ENCODE measurements at regions not wholly inside any gene's neighbourhood (a gene's known extent, or its start where the extent isn't known, plus 50 kb on each side); places are given as distances from the start of the nearest gene placed in this dataset.

- TF ChIP-seq CTCF (IDR thresholded peaks at IDR 0.05; ENCODE audit: poor library complexity, severe bottlenecking) (no peak), EZH2 (IDR thresholded peaks at IDR 0.05; ENCODE audit: borderline replicate concordance, insufficient read depth, low read length, poor library complexity, severe bottlenecking) (no peak), EP300 (conservative IDR thresholded peaks at IDR 0.05; ENCODE audit: poor library complexity, severe bottlenecking) (no peak), TAF1 (IDR thresholded peaks at IDR 0.05; ENCODE audit: low read depth) (no peak), POLR2AphosphoS5 (IDR thresholded peaks at IDR 0.05) (no peak)
Measured at GRCh38 chr3:13715167-13715954, 164.5 kb downstream of the WNT7A start.

Measured in neural cell (in vitro differentiated cells).